ENCODE measurements at regions not wholly inside any gene's neighbourhood (a gene's known extent, or its start where the extent isn't known, plus 50 kb on each side); places are given as distances from the start of the nearest gene placed in this dataset.

DNA sequence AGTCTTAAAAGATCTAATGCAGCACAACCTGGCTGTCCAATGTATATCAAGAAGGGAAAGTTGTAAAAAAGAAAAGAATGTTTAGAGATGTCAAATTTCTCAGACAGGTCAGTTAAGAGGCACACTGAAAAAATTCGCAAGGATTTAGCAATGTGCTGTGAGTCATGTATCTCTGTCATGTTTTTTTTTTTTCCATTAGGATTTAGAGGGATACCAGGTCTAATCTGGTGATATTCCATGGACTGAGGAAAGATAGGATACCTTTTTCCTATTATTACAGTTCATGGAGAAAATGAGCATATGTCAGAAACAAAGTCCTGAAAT is 815.4 kb upstream of the PCDH10 start:
- TF ChIP-seq, protein P1, sequence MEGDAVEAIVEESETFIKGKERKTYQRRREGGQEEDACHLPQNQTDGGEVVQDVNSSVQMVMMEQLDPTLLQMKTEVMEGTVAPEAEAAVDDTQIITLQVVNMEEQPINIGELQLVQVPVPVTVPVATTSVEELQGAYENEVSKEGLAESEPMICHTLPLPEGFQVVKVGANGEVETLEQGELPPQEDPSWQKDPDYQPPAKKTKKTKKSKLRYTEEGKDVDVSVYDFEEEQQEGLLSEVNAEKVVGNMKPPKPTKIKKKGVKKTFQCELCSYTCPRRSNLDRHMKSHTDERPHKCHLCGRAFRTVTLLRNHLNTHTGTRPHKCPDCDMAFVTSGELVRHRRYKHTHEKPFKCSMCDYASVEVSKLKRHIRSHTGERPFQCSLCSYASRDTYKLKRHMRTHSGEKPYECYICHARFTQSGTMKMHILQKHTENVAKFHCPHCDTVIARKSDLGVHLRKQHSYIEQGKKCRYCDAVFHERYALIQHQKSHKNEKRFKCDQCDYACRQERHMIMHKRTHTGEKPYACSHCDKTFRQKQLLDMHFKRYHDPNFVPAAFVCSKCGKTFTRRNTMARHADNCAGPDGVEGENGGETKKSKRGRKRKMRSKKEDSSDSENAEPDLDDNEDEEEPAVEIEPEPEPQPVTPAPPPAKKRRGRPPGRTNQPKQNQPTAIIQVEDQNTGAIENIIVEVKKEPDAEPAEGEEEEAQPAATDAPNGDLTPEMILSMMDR (IDR thresholded peaks at IDR 0.05) = no peak
- no peak for TF ChIP-seq POLR2A (IDR thresholded peaks at IDR 0.05)

Data from lower leg skin (tissue), 3 donors.